ENCODE measurements at regions not wholly inside any gene's neighbourhood (a gene's known extent, or its start where the extent isn't known, plus 50 kb on each side); places are given as distances from the start of the nearest gene placed in this dataset.

DNA sequence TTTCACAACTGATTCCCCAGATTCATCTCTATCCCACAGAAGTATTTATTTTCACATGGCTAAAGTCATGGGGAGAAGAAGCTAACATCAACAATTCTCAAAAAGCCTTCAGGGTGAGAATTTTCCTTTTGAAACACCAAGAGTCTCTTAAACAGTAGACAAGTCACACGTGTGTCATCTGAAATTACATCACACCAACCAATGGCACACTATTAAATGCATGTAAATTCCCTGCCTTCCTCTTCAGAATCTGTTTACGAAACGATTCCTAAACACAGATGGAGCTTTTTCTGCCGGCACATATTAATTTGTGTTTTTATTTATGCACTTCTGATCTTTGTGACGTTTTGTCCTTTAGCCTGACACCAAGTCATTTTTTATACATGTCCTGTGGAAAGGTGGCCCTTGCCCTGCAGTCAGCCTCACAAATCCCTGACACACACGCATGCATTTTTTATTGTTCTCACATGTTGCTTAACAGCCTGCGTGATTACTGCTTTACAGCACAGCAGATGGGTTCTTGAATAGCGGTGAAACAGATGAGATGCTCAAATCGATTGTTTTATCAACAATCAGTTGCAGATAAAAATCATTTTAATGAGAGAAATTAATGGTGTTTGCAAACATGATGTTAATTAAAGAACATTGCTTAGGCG lies 735.9 kb upstream of the TENM3 start:
- DNase-seq, result no peak

- DNase-seq, result peak; percentile 62
Measured at GRCh38 chr4:181507938-181508337, 735.3 kb upstream of the TENM3 start.

DNA sequence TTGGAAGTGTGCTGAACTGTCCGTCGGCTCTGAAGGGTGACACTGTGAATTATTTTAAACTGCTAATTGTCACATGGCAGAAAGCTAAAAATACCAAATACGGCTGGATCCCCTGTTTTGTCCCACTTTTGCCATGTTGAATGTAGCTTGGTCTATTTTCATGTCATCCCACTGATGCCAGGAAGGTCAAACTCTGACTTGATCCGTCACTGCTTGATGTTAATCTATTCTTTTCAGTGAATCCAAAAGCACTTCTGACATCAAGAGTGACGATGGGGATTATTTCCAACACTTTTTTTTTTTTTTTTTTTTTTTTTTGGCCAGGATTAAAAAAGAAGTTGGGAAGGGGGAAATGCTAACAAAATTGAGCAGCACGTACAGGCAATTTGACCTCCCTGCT lies 734.6 kb upstream of the TENM3 start:
- no peak for DNase-seq

GRCh38 chr4:181509073-181509472 lies 734.1 kb upstream of the TENM3 start:
- DNase-seq, result no peak

GRCh38 chr4:181517491-181517890 lies 725.7 kb upstream of the TENM3 start:
- DNase-seq, result no peak

GRCh38 chr4:181520790-181521189 lies 722.4 kb upstream of the TENM3 start:
- DNase-seq, result no peak

DNA sequence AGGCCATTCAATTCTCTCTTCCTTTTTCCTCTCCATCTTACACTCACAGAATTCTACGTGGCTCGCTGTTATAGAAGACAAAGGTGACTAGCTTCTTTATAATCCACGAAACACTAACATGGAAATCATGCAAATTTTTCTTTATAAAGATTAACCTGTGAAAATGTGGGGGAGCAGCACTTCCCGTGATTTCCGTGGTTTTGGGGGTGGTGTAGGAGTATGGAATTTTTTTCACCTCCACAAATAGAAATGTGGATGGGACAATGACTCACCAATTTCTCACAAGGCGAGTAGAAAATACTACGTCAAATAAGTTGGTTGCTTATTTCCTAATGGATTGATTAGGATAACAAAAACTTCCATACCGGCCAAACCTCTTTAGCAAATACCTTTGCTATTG lies 719.2 kb upstream of the TENM3 start:
- no peak for DNase-seq

- DNase-seq, result no peak
Measured at GRCh38 chr4:181524499-181524898, 718.7 kb upstream of the TENM3 start.

DNA sequence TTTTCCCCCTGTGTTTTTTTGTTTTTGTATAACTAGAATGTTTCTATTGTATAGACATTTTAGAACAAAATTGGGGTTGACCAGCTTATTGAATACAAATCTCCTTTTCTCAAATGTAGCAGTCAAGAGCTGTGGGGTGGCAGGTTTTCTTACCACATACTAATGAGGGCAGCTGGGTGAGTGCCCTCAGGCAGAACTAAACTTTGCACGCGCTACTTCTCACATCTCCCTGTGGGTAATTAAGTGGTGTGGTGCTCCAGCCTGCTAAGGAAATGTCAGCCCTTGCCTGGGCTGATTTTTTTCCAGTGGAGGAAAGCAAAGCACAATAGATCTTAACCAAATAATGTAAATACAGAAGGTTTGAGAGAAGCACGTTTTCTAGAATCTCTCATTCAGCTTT lies 717.6 kb upstream of the TENM3 start:
- DNase-seq, result no peak

- peak; percentile 68 for DNase-seq
Measured at GRCh38 chr4:181528570-181529184, 714.5 kb upstream of the TENM3 start.

GRCh38 chr4:181529537-181529936 lies 713.7 kb upstream of the TENM3 start:
- no peak for DNase-seq

DNA sequence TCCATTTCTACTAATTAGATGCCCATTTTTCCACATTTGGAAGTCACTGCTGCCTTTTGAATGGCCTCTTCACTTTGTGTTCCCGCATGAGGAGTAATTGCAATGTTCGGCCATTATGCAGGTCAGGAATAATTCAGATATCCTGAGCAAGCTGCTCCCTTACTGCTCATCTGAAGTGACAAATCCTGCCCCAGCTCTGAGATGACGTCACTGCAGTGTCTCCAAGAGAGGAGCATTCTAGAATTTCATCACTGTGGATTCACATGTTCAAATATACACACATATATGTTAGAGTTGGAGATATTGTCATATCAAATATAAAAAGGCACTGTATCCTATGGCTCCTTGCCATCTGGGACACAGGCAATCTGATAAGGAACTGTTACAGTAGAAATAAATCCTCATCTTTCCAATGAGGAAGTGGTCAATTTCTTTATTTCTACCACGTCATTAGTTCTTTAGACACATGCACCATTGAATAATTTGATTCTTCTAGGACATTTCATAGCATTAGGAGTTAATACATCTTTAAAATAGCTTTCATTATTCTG lies 706.9 kb upstream of the TENM3 start:
- no peak for DNase-seq

DNA sequence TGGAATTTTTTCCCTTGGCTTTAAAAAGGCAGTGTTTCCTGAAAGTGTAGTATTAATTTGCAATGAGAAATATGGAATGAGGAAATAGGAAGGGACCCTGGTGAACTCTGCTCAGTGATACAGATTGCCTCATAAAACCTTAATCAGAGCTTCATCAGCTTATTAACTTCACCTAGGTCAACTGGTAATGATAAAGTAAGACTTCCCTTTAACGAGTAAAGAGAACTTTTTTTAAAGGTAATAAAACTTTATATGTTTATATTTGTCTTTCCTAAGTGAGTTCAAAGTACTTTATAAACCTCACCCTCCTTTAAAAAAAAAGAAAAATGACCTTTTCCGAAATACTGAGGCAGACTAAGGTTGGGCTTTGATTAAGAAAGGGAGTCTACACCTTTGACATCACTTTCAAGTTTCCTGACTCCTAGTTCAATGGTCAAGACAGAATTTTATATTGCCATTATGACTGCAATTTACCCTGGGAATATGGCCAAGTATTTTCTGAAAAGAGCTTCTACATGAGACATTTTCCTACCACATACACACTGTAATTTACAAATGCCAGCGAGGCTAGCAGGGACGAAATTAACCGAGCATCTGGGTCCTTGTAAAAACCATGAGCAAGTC lies 706.3 kb upstream of the TENM3 start:
- no peak for DNase-seq

GRCh38 chr4:181538431-181538830 lies 704.8 kb upstream of the TENM3 start:
- no peak for DNase-seq

- no peak for DNase-seq
Measured at GRCh38 chr4:181541396-181541795, 701.8 kb upstream of the TENM3 start.

GRCh38 chr4:181548873-181549575 lies 694.2 kb upstream of the TENM3 start:
- DNase-seq, result peak; percentile 32

GRCh38 chr4:181549576-181550188 lies 693.5 kb upstream of the TENM3 start:
- no peak for DNase-seq

DNA sequence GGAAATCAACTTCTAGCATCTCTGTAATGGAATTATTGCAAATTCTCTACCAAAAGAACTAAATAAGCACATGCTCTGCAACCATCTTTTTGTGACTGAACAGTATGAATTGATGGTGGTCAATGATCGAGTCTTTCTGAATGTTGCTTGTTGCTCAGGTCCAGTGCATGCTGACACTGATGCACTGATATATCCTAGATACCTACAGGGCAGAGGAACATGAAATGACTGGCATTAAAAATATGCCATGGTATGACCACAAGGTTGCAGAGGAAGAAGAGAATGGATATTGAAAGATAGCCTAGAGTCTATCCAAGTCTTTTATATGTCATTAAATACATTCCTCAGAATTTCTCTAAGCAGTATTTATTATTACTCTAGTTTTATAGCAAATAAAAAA lies 692.8 kb upstream of the TENM3 start:
- DNase-seq, result no peak

GRCh38 chr4:181559637-181560036 lies 683.6 kb upstream of the TENM3 start:
- no peak for DNase-seq

DNA sequence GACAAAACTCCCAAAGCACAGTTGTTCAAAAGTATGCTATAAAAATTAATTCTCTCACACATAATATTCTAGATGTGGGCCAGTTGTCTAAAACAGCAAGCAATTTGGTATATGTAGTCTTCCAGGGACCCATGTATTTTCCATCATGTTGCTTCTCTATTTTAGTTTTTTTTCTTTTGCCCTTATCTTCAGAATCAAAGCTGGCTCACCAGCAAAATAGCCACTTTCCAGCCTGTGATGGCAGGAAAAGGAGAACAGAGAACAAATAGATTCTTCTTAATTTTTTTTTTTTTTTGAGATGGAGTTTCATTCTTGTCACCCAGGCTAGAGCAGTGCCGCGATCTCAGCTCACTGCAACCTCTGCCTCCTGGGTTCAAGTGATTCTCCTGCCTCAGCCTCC lies 680.8 kb upstream of the TENM3 start:
- no peak for DNase-seq

GRCh38 chr4:181564625-181565024 lies 678.6 kb upstream of the TENM3 start:
- DNase-seq, result no peak

- DNase-seq, result no peak
Measured at GRCh38 chr4:181566490-181566889, 676.7 kb upstream of the TENM3 start.

DNA sequence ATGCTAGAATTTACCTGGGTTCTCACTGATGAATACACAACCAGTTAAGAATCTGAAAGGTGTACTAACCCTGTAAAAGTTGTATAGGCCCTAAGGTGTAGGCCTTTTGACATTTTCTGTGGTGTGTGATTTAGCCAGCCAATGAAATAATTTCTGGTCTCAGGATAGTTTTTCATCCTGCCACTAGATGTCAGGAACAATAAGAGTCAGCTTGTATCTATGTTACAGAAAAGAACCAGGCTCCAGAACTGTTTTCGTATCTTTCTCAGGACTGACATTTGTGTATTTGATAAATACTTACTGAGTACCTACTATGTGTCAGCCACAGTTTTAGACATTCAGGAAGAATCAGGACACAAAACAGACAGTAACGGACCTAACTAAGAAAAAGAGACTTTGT lies 673.6 kb upstream of the TENM3 start:
- DNase-seq, result no peak
